Activated T-cell treated with anti-CD3 and anti-CD28 coated beads, Interleukin-2, amount 50 U/mL, for 4 hours (primary cell): ENCODE measurements at regions not wholly inside any gene's neighbourhood (a gene's known extent, or its start where the extent isn't known, plus 50 kb on each side); places are given as distances from the start of the nearest gene placed in this dataset.

ENCODE experiments used
- ATAC-seq, 2 donors: fragments of 200-7000 bp; cut with Tn5 transposase; one replicate each; pipeline ENCODE4 v1.10.0; 2021
- DNase-seq: peaks from one replicate; pipeline ENCODE4 v3.0.0-alpha.2; 2020
- H3K27me3 Mint-ChIP-seq: one replicate; pipeline ENCODE4 v1.8.0; 2021; ENCODE audit warnings: low read depth, mixed read lengths
- H3K36me3 Mint-ChIP-seq: one replicate; pipeline ENCODE4 v1.8.0; 2022; ENCODE audit warnings: mixed read lengths; ENCODE audit not compliant: insufficient read depth
- H3K4me1 Mint-ChIP-seq: one replicate; pipeline ENCODE4 v1.8.0; 2021; ENCODE audit warnings: low read depth, mixed read lengths
- H3K4me3 Mint-ChIP-seq: one replicate; pipeline ENCODE4 v1.8.0; 2021; ENCODE audit warnings: mild to moderate bottlenecking, moderate library complexity, mixed read lengths
- H3K9me3 Mint-ChIP-seq: one replicate; pipeline ENCODE4 v1.8.0; 2021; ENCODE audit warnings: mixed read lengths

DNA sequence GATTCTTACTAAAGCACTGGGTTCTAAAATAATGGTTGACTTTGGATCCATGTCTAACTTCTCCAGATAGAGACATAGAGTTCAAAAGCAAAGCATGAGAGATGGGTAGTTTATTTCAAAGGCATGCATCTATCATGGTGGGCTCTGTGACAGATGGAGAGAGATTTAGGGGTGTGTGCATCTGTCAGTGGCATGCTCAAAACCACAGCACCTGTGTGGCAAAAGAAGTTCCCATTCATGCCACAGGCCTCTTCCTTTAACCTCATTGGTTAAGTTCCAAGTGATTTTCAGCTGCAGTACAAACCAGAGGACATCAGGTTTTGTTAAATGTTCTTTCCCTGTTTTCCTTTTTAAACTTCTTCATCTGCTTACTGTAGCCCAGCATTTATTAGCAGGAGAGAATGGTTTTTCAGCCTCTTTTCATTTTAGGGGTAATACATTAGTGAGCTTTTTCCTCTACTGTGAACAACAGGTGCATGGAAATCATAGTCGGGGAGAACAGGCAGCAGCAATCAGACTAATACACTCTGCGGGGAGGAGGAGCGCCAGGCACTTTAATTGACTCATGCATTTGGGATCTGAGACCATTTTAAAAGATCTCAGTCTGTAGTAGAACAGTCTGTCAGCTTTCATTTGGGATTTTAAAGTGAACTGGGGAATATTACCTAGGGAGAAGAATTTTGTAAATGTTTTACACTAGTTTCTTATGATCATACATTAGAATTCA lies 52.4 kb upstream of the UPP2 start:
- H3K4me1 Mint-ChIP-seq, result no peaks in the 10 kb centered on the region
- no peaks in the 10 kb centered on the region for H3K9me3 Mint-ChIP-seq
- H3K36me3 Mint-ChIP-seq, result no peaks in the 10 kb centered on the region
- H3K27me3 Mint-ChIP-seq, result peaks cover 5% of the 10 kb centered on the region
- DNase-seq (no peak), ATAC-seq (no peak)
- H3K4me3 Mint-ChIP-seq, result no peak overlapping the region

DNA sequence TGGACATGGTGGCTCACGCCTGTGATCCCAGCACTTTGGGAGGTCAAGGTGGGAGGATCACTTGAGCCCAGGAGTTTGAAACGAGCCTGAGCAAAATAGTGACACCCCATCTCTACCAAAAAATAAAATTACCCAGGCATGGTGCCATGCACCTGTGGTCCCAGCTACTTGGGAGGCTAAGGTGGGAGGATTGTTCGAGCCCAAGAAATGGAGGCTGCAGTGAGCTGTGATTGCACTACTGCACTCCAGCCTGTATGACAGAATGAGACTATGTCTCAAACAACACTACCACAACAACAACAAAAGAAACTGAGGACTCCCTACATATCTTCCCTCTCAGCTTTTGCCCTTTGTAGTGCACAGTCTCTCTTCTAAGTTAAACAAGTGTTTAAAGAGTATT lies 53.3 kb upstream of the UPP2 start:
- peaks cover 7% of the 10 kb centered on the region for H3K27me3 Mint-ChIP-seq
- H3K36me3 Mint-ChIP-seq, result no peaks in the 10 kb centered on the region
- H3K9me3 Mint-ChIP-seq, result no peaks in the 10 kb centered on the region
- no peak for DNase-seq
- H3K4me1 Mint-ChIP-seq, result no peaks in the 10 kb centered on the region
- ATAC-seq, result no peak
- no peak overlapping the region for H3K4me3 Mint-ChIP-seq

- DNase-seq, result no peak
- H3K4me3 Mint-ChIP-seq, result no peak overlapping the region
- ATAC-seq, result no peak
- H3K27me3 Mint-ChIP-seq, result peaks cover 7% of the 10 kb centered on the region
- no peaks in the 10 kb centered on the region for H3K36me3 Mint-ChIP-seq
- H3K4me1 Mint-ChIP-seq, result no peaks in the 10 kb centered on the region
- H3K9me3 Mint-ChIP-seq, result no peaks in the 10 kb centered on the region
These were observed 54.5 kb upstream of the UPP2 start for GRCh38 chr2:158047156-158047611.

- H3K4me1 Mint-ChIP-seq, result no peaks in the 10 kb centered on the region
- H3K4me3 Mint-ChIP-seq, result no peak overlapping the region
- peaks cover 7% of the 10 kb centered on the region for H3K27me3 Mint-ChIP-seq
- no peaks in the 10 kb centered on the region for H3K36me3 Mint-ChIP-seq
- ATAC-seq (no peak), DNase-seq (no peak)
- no peaks in the 10 kb centered on the region for H3K9me3 Mint-ChIP-seq
These were observed 55.4 kb upstream of the UPP2 start for GRCh38 chr2:158046121-158046880.

- Mint-ChIP-seq H3K36me3 (no peaks in the 10 kb centered on the region), H3K27me3 (peaks cover 7% of the 10 kb centered on the region), H3K9me3 (no peaks in the 10 kb centered on the region), H3K4me1 (no peaks in the 10 kb centered on the region), H3K4me3 (no peak overlapping the region)
- no peak for ATAC-seq
- DNase-seq, result no peak
These were observed 56.3 kb upstream of the UPP2 start for GRCh38 chr2:158045362-158045761.

DNA sequence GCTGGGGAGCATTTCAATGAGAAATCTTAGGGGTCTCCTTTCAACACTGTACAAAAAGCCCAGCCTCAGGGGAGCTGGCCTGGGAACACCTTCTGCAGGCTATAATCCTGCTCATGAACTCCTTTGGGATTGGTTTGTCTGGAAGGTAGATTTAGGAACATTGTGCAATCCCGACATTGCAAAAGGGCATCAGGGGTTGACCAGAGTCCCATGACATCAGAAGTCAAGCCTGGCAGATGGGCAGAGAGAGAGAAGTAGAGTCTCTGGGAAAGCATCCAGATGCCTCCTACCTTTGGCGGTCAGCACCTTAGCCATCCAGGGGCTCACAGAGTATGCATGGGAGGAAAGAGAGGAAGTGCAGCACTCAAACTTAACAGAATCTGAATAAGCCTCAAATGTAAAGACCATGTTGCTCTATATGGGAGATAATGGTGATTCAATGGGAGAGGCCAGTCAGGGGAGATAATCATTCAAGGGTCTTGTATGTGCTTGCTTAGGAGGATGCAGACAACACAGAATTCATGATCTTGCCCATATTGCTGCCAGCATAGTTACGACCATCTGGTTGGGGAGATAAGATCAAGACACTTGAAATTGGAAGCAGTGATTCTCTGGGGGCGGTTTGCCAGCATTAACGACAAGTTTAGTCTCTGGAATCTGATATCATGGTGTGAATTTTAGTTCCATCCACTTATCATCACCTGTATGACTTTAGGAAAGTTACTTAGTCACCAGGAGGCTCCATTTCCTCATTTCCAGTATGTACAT lies 58.3 kb upstream of the UPP2 start:
- Mint-ChIP-seq H3K27me3 (peaks cover 11% of the 10 kb centered on the region), H3K4me3 (no peak overlapping the region), H3K9me3 (no peaks in the 10 kb centered on the region), H3K36me3 (no peaks in the 10 kb centered on the region), H3K4me1 (no peaks in the 10 kb centered on the region)
- DNase-seq (no peak), ATAC-seq (no peak)

- Mint-ChIP-seq H3K27me3 (peaks cover 11% of the 10 kb centered on the region), H3K9me3 (no peaks in the 10 kb centered on the region), H3K4me1 (no peaks in the 10 kb centered on the region), H3K4me3 (no peak overlapping the region), H3K36me3 (no peaks in the 10 kb centered on the region)
- ATAC-seq, result no peak
- DNase-seq, result no peak
These were observed 59.0 kb upstream of the UPP2 start for GRCh38 chr2:158042666-158043065.

DNA sequence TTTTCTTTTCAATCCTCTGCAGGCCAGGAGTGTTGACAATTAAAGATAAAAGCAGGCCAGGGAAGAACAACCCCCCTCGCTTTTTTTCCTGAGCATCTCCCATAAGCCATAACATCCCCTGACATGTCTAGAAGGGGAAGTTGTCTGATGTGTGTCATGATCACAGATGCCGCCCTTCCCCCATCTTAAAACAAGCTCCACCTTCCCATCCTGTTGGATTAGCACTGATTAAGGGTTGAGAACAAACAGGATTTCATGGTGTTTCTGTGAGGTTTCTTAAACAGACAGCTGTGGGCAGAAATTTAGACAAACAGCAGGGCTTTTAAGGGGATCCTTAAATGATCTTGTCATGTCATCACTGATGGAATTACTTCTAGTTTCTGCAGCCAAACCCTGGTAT lies 59.4 kb upstream of the UPP2 start:
- H3K4me1 Mint-ChIP-seq, result no peaks in the 10 kb centered on the region
- H3K27me3 Mint-ChIP-seq, result peaks cover 11% of the 10 kb centered on the region
- H3K36me3 Mint-ChIP-seq, result no peaks in the 10 kb centered on the region
- H3K9me3 Mint-ChIP-seq, result no peaks in the 10 kb centered on the region
- no peak for DNase-seq
- no peak overlapping the region for H3K4me3 Mint-ChIP-seq
- no peak for ATAC-seq

GRCh38 chr2:158041400-158041799 lies 60.3 kb upstream of the UPP2 start:
- no peak for ATAC-seq
- Mint-ChIP-seq H3K36me3 (no peaks in the 10 kb centered on the region), H3K27me3 (peaks cover 12% of the 10 kb centered on the region), H3K9me3 (no peaks in the 10 kb centered on the region), H3K4me3 (no peak overlapping the region), H3K4me1 (no peaks in the 10 kb centered on the region)
- DNase-seq, result no peak

DNA sequence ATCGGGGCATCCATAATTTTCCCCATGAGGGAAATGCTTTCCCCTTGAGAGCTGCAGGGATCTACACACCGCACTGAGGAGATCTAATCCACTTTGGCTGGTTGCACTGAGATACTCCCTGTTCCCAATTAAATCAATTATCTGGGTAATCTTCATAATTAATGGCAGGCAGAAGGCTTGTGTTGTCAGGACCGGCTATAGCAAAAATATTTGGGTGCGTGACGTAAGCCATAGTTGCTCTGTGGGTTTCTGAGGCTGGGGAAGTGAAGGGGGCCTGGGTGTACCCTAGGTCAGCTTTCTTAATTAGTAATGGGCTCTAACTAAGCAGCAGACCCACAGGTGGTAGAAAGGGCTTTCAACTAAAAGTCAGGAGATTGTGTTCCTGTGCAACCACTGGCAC lies 62.8 kb upstream of the UPP2 start:
- ATAC-seq, result no peak
- Mint-ChIP-seq H3K36me3 (no peaks in the 10 kb centered on the region), H3K4me3 (no peak overlapping the region)

GRCh38 chr2:158034198-158034866 lies 67.3 kb upstream of the UPP2 start:
- Mint-ChIP-seq H3K36me3 (no peaks in the 10 kb centered on the region), H3K9me3 (no peaks in the 10 kb centered on the region), H3K27me3 (peaks cover 10% of the 10 kb centered on the region), H3K4me3 (no peak overlapping the region), H3K4me1 (no peaks in the 10 kb centered on the region)
- DNase-seq (no peak), ATAC-seq (no peak)

More for the DNA sequence above, 62.8 kb upstream of the UPP2 start:
- DNase-seq, result no peak
- Mint-ChIP-seq H3K27me3 (peaks cover 10% of the 10 kb centered on the region), H3K9me3 (no peaks in the 10 kb centered on the region), H3K4me1 (no peaks in the 10 kb centered on the region)

DNA sequence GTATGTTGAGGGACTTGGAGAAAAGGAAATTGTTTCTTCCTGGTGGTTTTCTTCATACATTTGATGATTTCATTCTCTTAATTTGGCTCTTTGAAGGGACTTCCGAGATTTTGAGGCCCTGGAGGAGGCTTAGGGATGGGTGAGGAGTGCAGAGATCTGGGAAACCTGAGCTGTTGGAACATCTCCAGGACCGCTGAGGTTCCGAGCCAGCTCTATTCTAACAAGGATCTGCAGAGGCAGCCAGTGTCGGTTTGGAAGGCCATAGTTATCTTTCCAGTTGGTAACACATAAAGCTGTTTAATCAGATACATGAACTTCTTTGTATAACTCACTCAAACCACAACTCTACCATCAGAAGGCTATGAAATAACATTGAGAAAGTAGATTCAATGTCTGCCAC lies 70.3 kb upstream of the UPP2 start:
- ATAC-seq (no peak), DNase-seq (no peak)
- H3K4me1 Mint-ChIP-seq, result no peaks in the 10 kb centered on the region
- no peaks in the 10 kb centered on the region for H3K9me3 Mint-ChIP-seq
- H3K27me3 Mint-ChIP-seq, result peaks cover 4% of the 10 kb centered on the region
- no peaks in the 10 kb centered on the region for H3K36me3 Mint-ChIP-seq
- no peak overlapping the region for H3K4me3 Mint-ChIP-seq

GRCh38 chr2:158025255-158025996 lies 76.2 kb upstream of the UPP2 start:
- Mint-ChIP-seq H3K27me3 (peaks cover 2% of the 10 kb centered on the region), H3K4me1 (peaks cover 7% of the 10 kb centered on the region), H3K9me3 (no peaks in the 10 kb centered on the region), H3K4me3 (no peak overlapping the region), H3K36me3 (no peaks in the 10 kb centered on the region)
- no peak for ATAC-seq
- DNase-seq, result no peak
